Upper lobe of right lung (tissue), 1 donor: ENCODE measurements at regions not wholly inside any gene's neighbourhood (a gene's known extent, or its start where the extent isn't known, plus 50 kb on each side); places are given as distances from the start of the nearest gene placed in this dataset. TPM values are rescaled to one million over a fixed set of nuclear protein-coding genes. Genes with fewer than 3 reads are reported as not detected.

Source experiments
- ATAC-seq: fragments of 200-7000 bp; cut with Tn5 transposase; one replicate; pipeline ENCODE4 v1.9.1; 2020; ENCODE audit warnings: mild to moderate bottlenecking, moderate library complexity
- DNase-seq: peaks from one replicate; pipeline ENCODE4 v3.0.0-alpha.2; 2020
- H3K27ac ChIP-seq: fragments of 200-600 bp; one replicate; pipeline ENCODE4 v1.8.0; 2022
- H3K27me3 ChIP-seq: fragments of 200-600 bp; one replicate; pipeline ENCODE4 v1.8.0; 2022; ENCODE audit warnings: mild to moderate bottlenecking
- H3K36me3 ChIP-seq: fragments of 200-600 bp; one replicate; pipeline ENCODE4 v1.8.0; 2022
- H3K4me1 ChIP-seq: fragments of 200-600 bp; one replicate; pipeline ENCODE4 v1.8.0; 2022
- H3K4me3 ChIP-seq: fragments of 200-600 bp; one replicate; pipeline ENCODE4 v1.8.0; 2022; ENCODE audit warnings: mild to moderate bottlenecking
- H3K9me3 ChIP-seq: fragments of 200-600 bp; one replicate; pipeline ENCODE4 v1.8.0; 2022
- CTCF ChIP-seq: fragments of 200-600 bp; IDR thresholded peaks from one replicate; pipeline ENCODE4 v1.8.0; 2022; ENCODE audit warnings: antibody characterized with exemption
- intact Hi-C: fragments of 100-400 bp; cut with DNase I; formaldehyde crosslinking; loops from one replicate; pipeline ENCODE4 v1.11.0; 2022
- microRNA-seq: library from miRNA; unstranded; fragments of <30 nt; microRNA quantifications from one replicate; pipeline ENCODE4 v1.2.0, GENCODE V29; 2020; ENCODE audit warnings: borderline microRNAs expressed
- donor health status: DM: no; HTN: yes; CAD: no; lungs with severe emphysema.

- no peaks in the 10 kb centered on the region for H3K4me1 ChIP-seq
These were observed 51.9 kb upstream of the FANCL start for GRCh38 chr2:58293056-58293455.

GRCh38 chr2:58291726-58292438 is 50.8 kb upstream of the FANCL start:
- no peak for TF ChIP-seq CTCF
- Histone ChIP-seq H3K36me3 (no peaks in the 10 kb centered on the region), H3K27ac (no peak overlapping the region), H3K9me3 (no peaks in the 10 kb centered on the region), H3K4me1 (no peaks in the 10 kb centered on the region), H3K4me3 (no peak overlapping the region), H3K27me3 (peaks cover 3% of the 10 kb centered on the region)
- intact Hi-C loops = no loop called here
- no peak for DNase-seq
- ATAC-seq = no peak

More at GRCh38 chr2:58293056-58293455, 51.9 kb upstream of the FANCL start:
- Histone ChIP-seq H3K4me3 (no peak overlapping the region), H3K9me3 (no peaks in the 10 kb centered on the region), H3K27ac (no peak overlapping the region), H3K27me3 (peaks cover 3% of the 10 kb centered on the region), H3K36me3 (no peaks in the 10 kb centered on the region)
- ATAC-seq (no peak), DNase-seq (no peak)
- intact Hi-C loops = no loop called here
- TF ChIP-seq CTCF = no peak

Small RNA genes lying in the stretch of these regions (microRNA-seq; reads per million reads assigned to microRNA genes)
- not detected for gene MIR4432
